ENCODE measurements at regions not wholly inside any gene's neighbourhood (a gene's known extent, or its start where the extent isn't known, plus 50 kb on each side); places are given as distances from the start of the nearest gene placed in this dataset.
"Not testable (repeated sequence)": the region's sequence is repeated elsewhere in the genome, so short reads cannot be mapped to it uniquely, and the experiment has no call there.

- no peak for DNase-seq (ENCODE audit: low spot score)
Observed at GRCh38 chr5:128799945-128800344, 165.3 kb upstream of the SLC27A6 start.

DNA sequence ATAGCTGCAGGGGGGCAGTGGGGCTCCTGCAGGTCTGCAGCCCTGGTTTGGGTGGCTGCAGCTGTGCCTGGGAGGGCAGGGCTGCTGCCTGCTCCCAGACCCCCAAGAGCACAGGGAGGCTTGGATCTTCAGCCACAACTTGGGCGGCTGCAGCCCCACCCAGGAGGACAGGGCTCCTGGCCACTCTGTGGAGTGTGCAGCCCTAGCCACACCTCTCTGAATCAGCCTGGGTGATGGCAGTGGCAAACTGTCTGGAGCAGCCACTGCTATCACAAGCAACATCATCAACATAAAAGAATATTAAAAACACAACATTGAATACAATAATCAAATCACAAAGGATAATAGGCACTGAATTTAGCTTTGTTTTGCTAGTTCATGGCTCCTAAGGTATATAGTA is 164.9 kb upstream of the SLC27A6 start:
- no peak for DNase-seq (ENCODE audit: low spot score)

- no peak for DNase-seq (ENCODE audit: low spot score)
Observed at GRCh38 chr5:128813317-128814070, 151.8 kb upstream of the SLC27A6 start.

- DNase-seq (ENCODE audit: low spot score), result no peak
Observed at GRCh38 chr5:128815201-128815600, 150.1 kb upstream of the SLC27A6 start.

- DNase-seq (ENCODE audit: low spot score), result no peak
Observed at GRCh38 chr5:128825826-128826225, 139.5 kb upstream of the SLC27A6 start.

DNA sequence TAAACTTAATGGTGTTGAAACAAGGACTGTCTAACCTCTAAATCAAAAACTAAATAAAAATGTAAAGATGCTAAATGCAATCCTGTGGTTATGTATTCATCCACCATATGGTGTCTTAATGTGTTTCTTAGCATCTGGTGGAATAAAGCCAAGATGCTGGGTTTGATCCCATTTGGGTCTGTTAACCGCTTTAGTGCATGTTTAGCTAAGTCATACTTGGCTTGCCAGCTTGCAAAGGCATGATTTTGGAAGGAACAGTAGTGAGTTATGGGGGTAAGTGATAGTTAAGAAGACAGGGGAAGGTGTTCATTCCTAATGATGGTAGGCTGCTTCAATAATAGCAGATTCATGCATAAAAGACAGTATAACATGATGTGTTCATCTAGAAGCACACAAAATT is 139.0 kb upstream of the SLC27A6 start:
- DNase-seq (ENCODE audit: low spot score), result no peak

DNA sequence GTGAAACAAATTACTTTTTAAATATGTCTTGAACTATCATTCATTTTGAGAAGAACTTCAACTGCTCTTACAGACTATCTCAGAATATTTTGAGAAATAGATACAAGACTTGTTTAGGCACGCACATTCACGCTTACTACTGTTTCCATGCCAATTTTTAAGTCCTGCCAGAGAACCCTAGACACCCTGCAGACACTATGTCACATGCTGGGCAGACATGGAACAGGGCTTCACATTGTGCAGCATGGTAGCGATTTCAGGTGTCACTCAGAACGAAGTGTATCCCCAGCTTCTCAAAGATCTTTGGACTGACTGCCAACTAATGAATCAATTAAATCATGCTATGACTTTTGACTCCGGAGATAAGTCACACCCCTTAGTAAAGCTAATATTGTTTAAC is 128.7 kb upstream of the SLC27A6 start:
- no peak for DNase-seq (ENCODE audit: low spot score)

DNA sequence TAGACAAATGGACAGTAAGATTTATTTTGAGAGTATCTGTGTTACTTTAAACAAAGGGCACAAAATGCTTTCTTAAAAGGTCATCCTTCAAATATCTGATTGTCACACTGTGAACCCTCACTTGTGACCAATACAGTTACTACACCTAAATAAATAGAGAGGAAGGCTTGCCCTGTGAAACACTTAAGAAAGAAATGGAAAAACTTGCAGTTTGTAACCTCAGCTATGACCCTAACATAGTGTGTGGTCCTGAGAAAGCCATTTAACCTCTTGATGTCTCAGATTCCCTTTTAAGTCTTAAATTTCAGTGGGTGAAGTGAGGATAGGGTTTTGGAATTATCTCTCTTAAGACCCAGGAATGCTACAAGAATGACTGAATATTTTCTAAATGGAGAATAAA is 126.7 kb upstream of the SLC27A6 start:
- DNase-seq (ENCODE audit: low spot score), result no peak

DNA sequence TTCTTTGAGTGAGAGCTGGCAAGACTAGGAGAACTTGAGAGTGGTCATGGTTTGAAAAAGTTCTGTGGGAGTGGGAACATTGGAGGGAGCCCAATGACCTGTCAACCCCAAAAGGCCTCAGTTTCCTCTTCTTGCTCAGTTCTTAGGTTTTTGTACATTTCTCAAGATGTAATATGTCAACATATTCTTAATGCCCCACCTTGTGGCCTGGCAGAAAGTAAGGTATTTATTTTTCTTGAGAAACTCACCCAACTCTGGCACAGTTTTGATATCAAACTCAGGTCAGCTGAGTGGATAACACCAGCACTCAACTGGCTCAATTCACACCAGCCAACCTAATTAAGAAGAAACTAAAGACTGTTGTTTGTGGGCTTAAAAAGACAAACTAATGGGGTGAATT is 123.0 kb upstream of the SLC27A6 start:
- DNase-seq (ENCODE audit: low spot score), result no peak

DNA sequence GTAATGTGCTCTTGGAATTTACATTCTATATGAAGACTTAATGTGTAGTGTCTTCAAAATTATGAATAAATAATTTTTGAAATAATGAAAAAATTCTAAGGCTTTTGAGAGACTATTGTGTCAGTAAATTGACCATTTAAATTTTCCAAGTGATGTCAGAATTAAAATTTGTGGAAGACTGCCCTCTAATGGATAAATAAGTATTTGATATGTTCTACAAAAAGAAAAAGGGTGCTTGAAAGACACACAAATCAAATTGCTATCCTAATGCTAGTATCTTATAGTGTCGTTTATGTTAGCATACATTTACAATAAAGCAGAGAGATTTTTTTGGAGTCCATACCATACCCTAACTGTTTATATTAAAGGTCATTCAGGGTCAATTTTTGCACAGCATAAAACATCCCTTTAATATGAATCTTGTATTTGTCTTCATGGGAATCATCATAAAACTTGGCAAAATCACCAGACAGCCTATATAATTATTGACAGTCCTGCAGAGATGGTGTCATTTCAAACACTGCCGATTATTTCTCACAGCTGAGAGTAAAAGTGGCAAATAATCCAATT is 120.8 kb upstream of the SLC27A6 start:
- DNase-seq (ENCODE audit: low spot score), result no peak

DNA sequence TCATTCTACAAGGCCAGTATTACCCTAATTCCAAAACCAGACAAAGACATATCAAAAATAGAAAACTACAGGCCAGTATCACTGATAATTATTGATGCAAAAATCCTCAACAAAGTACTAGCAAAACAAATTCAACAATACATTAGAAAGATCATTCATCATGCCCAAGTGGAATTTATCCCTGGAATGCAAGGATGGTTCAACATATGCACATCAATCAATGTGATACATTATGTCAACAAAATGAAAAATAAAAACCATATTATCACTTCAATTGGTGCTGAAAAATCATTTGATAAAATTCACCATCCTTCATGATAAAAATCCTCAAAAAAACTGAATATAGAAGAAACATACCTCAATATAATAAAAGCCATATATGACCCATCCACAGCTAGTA is 115.2 kb upstream of the SLC27A6 start:
- DNase-seq (ENCODE audit: low spot score), result no peak

DNA sequence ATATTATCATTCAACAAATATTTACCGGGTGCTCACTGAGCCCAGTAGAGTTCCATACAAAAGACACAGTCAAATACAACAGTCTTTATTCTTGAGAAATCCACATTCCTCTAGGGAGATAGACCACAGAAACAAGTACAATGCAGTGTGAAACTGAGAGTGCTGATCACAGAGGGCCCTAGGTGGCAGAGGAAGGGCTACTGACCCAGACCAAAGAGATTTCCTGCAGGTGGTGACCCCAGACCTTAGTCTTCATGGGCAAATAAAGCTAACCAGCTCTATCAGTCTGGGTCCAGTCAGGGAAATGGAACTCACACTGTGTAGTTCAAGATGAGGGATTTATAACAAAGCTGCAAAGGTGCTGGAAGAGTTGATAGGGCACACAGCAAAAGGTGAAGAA is 110.4 kb upstream of the SLC27A6 start:
- DNase-seq (ENCODE audit: low spot score), result no peak

DNA sequence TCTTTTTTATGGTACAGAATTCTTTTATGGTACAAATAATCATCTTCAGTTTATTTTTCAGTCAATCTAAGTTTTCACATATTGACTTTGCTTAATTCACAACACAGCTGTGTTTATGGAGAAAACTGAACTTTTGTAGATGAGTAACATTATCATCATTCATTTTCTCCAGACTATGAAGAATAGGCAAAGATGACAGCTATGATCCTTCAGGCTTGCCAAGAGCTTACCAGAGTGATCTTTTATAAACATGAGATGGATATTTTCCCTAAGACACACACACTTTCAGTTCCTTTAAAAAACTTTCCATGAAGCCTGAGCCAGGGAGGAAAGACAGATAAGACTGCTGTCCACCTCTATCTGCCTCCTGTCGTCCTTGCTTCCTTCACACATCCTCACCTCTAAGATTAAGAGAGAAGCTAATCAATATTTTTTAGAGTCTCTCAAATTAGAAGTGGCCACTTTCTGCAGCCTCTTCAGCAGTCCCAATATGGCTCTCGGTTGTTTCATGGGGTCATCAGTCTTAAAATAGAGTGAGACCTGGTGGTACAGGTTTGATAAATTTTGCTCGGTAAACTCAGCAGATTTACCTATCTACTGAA is 108.1 kb upstream of the SLC27A6 start:
- DNase-seq (ENCODE audit: low spot score), result no peak

DNA sequence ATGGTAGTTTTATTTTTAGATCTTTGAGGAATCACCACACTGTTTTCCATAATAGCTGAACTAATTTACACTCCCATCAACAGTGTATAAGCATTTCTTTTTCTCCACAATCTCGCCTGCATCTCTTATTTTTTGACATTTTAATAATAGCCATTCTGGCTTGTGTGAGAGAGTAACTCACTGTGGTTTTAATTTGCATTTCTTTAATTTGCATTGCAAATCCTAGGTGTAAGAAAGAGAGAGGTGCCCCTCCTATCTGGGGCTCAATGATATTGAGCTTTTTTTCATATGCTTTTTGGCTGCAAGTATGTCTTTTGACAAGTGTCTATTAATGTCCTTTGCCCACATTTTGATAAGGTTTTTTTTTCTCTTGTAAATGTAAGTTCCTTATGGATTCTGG is 106.3 kb upstream of the SLC27A6 start:
- no peak for DNase-seq (ENCODE audit: low spot score)

GRCh38 chr5:128861155-128861554 is 104.1 kb upstream of the SLC27A6 start:
- not testable (repeated sequence) for DNase-seq (ENCODE audit: low spot score)

DNA sequence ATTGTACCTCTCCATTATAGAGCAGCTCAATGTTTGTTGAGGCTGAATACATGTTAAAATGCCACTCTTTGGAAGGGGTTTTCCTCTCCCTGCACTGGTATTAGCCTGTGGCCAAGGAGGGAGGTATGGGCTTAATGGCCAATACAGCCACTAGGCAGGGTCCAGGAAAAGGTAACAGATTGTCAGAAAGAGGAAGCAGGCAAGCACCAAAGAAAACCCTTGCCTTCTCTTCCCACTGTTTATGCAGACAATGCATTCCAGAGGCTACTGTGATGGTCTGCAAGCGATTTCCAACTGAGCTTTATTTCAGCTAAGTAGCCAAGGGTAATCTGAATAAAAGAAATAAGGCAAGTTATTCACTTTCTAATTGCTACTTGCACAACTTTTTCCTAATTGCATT is 95.3 kb upstream of the SLC27A6 start:
- no peak for DNase-seq (ENCODE audit: low spot score)

- DNase-seq (ENCODE audit: low spot score), result no peak
Observed at GRCh38 chr5:128870373-128870772, 94.9 kb upstream of the SLC27A6 start.

DNA sequence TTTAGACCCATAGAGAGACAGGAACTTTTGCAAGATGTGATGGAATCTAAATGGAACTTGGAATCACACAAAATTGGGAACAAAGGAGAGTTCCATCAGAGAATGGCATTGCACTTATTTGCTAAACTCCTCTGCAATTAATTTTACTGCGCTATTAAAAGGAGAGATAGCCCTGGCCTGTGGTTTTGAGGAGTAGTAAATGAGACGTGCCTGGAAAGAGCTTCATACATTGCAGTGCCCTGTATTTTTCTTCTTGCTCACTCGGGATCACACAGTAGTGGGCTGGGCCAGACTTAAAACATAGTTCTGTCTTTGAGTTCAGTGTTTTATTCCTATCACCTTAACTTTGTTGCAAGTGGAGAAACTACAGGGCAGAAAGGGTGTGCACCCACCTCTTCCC is 94.4 kb upstream of the SLC27A6 start:
- no peak for DNase-seq (ENCODE audit: low spot score)

- no peak for DNase-seq (ENCODE audit: low spot score)
Observed at GRCh38 chr5:128876569-128877382, 88.5 kb upstream of the SLC27A6 start.

DNA sequence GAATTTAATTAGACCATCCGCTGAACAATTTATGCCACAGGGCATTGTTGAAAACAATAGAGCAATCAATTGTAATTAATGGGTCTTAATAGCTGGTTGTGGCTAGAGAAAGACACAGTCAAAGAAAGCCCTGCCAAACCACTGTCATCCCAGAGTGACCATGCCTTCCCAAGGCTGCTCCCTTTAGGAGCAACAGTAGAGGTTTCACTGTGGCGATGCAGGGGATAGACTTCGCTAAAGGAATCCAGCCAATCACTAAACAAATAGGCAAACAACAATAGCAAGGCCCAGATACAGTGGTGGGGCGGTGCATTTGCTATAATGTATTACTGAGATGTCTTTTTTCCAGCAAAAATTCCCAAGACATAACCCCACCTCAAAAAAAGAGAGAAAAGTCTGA is 87.8 kb upstream of the SLC27A6 start:
- DNase-seq (ENCODE audit: low spot score), result no peak

GRCh38 chr5:128881502-128882018 is 83.7 kb upstream of the SLC27A6 start:
- no peak for DNase-seq (ENCODE audit: low spot score)

DNA sequence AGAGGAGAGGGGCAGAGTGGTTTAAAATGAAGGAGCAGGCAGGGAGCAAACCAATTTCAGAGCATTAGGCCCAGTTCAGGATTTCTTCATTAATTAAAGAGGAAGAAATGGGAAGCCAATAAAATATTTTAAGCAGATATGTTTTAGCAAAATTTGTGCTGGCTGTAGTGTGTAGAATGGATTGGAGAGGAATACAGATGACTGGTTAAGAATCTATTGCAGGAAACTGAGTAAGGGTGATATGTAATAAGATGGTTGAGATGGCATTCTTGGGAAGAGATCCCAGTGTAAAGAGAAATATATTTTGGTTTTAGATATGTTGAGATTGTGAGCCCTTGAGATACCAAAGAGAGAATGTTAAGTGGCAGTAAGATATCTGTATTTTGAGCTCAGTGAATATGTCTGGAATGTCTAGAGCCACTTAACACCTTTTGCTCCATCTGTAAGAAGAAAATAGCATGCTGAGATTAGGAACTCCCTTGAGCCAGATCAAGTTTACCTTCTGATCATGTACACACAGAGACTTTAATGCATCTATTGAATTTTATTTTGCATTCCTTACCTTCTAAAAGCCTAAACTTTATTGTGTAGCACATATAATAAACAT is 79.5 kb upstream of the SLC27A6 start:
- no peak for DNase-seq (ENCODE audit: low spot score)
